OCI-LY7 (cell line): ENCODE measurements at regions not wholly inside any gene's neighbourhood (a gene's known extent, or its start where the extent isn't known, plus 50 kb on each side); places are given as distances from the start of the nearest gene placed in this dataset.
A peak's percentile ranks its signal among the peaks of the same experiment; 100 is the strongest.

ENCODE experiments used
- BruUV-seq: library from RNA; stranded (reverse); fragments of 400-500 nt; replicated peaks from 2 replicates; lab custom pipeline; 2021; lab: Mats Ljungman, UMichigan
- CTCF ChIA-PET: fragments of 300-600 bp; sonication (Branson Sonifier 250); formaldehyde crosslinking; loops from one replicate; lab custom pipeline; 2022; ENCODE audit warnings: antibody characterized with exemption; ENCODE audit not compliant: unreplicated experiment; lab: Charles Lee
- POLR2A ChIA-PET: fragments of 300-600 bp; sonication (Branson Sonifier 250); formaldehyde crosslinking; loops from one replicate; lab custom pipeline; 2022; ENCODE audit warnings: antibody characterized with exemption; lab: Charles Lee
- DNase-seq: peaks from one replicate; pipeline ENCODE4 v3.0.0-alpha.2; 2015; ENCODE audit warnings: low spot score
- H2AFZ ChIP-seq: fragments of 200-600 bp; sonication (generic), shearing (Covaris generic); 2 replicates; pipeline ENCODE4 v1.6.1; 2014; ENCODE audit warnings: mild to moderate bottlenecking, antibody characterized with exemption, low read length, moderate library complexity
- H3K27ac ChIP-seq: fragments of 200-600 bp; sonication (generic); 2 replicates; pipeline ENCODE4 v1.5.1; 2014; ENCODE audit warnings: mixed run types, low read depth, mild to moderate bottlenecking, moderate library complexity, low read length, inconsistent platforms; ENCODE audit not compliant: poor library complexity, severe bottlenecking
- H3K36me3 ChIP-seq: fragments of 200-600 bp; sonication (generic); 2 replicates; pipeline ENCODE4 v1.6.1; 2014; ENCODE audit warnings: mild to moderate bottlenecking, antibody characterized with exemption, low read length, moderate library complexity, mixed read lengths; ENCODE audit not compliant: insufficient read depth
- H3K4me1 ChIP-seq: fragments of 200-600 bp; sonication (generic); 2 replicates; pipeline ENCODE4 v1.5.1; 2014; ENCODE audit warnings: mild to moderate bottlenecking, low read length; ENCODE audit not compliant: insufficient read depth, poor library complexity, severe bottlenecking
- H3K4me2 ChIP-seq: fragments of 200-600 bp; sonication (generic); 2 replicates; pipeline ENCODE4 v1.6.1; 2014; ENCODE audit warnings: mild to moderate bottlenecking, low read length
- H3K4me3 ChIP-seq: fragments of 200-600 bp; sonication (generic); 2 replicates; pipeline ENCODE4 v1.5.1; 2014; ENCODE audit warnings: mild to moderate bottlenecking, low read depth, low read length; ENCODE audit not compliant: poor library complexity, severe bottlenecking
- H3K79me2 ChIP-seq: fragments of 200-600 bp; sonication (generic); 2 replicates; pipeline ENCODE4 v1.6.1; 2016; ENCODE audit warnings: low read depth, mild to moderate bottlenecking, low read length, moderate library complexity, mixed read lengths; ENCODE audit not compliant: insufficient read depth
- H3K9me2 ChIP-seq: fragments of 200-600 bp; sonication (generic); 2 replicates; pipeline ENCODE4 v1.6.1; 2016; ENCODE audit warnings: mild to moderate bottlenecking, low read length, mixed read lengths; ENCODE audit not compliant: insufficient read depth
- H3K9me3 ChIP-seq: fragments of 200-600 bp; sonication (generic); 2 replicates; pipeline ENCODE4 v1.6.1; 2014; ENCODE audit warnings: mild to moderate bottlenecking, mixed run types, low read length, mixed read lengths
- H4K20me1 ChIP-seq: fragments of 200-600 bp; sonication (generic); 2 replicates; pipeline ENCODE4 v1.6.1; 2014; ENCODE audit warnings: mild to moderate bottlenecking, antibody characterized with exemption, low read length, moderate library complexity, mixed read lengths; ENCODE audit not compliant: insufficient read depth
- EZH2phosphoT487 ChIP-seq: fragments of 200-600 bp; sonication (generic); IDR thresholded peaks from 2 replicates; pipeline ENCODE4 v1.6.1; 2018; ENCODE audit warnings: low read depth, borderline replicate concordance, mild to moderate bottlenecking, mixed run types, antibody characterized with exemption, low read length, moderate library complexity, mixed read lengths
- intact Hi-C: fragments of 100-400 bp; cut with micrococcal nuclease; formaldehyde crosslinking; loops from one replicate; pipeline ENCODE4 v1.10.0; 2022; ENCODE audit not compliant: unreplicated experiment
- TF ChIP-seq, protein P1 (sequence below): fragments of 200-600 bp; sonication (generic); conservative IDR thresholded peaks from 2 replicates; pipeline ENCODE4 v1.5.1; 2014; ENCODE audit warnings: mild to moderate bottlenecking, antibody characterized with exemption, low read length, moderate library complexity, mixed read lengths

DNA sequence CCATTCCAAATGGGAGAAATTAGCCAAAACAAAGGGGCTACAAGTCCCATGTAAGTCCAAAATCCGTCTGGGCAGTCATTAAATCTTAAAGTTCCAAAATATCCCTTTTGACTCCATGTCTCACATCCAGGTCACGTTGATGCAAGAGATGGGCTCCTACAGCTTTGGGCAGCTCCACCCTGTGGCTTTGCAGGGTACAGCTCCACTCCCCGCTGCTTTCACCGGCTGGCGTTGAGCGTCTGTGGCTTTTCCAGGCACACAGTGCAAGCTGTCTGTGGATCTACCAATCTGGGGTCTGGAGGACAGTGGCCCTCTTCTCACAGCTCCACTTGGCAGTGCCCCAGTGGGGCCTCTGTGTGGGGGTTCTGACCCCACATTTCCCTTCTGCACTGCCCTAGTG lies 130.2 kb downstream of the TPR start:
- 0 out of 2 replicates have a peak overlapping the region, but pooled peaks have one; percentile 13 for H3K4me2 ChIP-seq
- ChIA-PET CTCF (no interaction called here), POLR2A (interaction anchor here (1.0 kb wide), 2 partner anchors 11 to 26 kb away, joined by 3 to 4 read pairs; no protein-coding TSS in a partner anchor)
- H3K4me1 ChIP-seq = peaks cover 25% of the 10 kb centered on the region
- H3K27ac ChIP-seq = no peak overlapping the region
- TF ChIP-seq EZH2phosphoT487 = no peak
- TF ChIP-seq, protein P1, sequence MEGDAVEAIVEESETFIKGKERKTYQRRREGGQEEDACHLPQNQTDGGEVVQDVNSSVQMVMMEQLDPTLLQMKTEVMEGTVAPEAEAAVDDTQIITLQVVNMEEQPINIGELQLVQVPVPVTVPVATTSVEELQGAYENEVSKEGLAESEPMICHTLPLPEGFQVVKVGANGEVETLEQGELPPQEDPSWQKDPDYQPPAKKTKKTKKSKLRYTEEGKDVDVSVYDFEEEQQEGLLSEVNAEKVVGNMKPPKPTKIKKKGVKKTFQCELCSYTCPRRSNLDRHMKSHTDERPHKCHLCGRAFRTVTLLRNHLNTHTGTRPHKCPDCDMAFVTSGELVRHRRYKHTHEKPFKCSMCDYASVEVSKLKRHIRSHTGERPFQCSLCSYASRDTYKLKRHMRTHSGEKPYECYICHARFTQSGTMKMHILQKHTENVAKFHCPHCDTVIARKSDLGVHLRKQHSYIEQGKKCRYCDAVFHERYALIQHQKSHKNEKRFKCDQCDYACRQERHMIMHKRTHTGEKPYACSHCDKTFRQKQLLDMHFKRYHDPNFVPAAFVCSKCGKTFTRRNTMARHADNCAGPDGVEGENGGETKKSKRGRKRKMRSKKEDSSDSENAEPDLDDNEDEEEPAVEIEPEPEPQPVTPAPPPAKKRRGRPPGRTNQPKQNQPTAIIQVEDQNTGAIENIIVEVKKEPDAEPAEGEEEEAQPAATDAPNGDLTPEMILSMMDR = peak; percentile 68
- H2AFZ ChIP-seq = peak overlapping the region; percentile 59
- H3K79me2 ChIP-seq = no peaks in the 10 kb centered on the region
- intact Hi-C loops = no loop called here
- H3K36me3 ChIP-seq = no peaks in the 10 kb centered on the region
- 0 out of 2 replicates have a peak, but pooled peaks cover 5% of the 10 kb centered on the region for H3K9me3 ChIP-seq
- no peak overlapping the region for H3K4me3 ChIP-seq
- DNase-seq = peak; percentile 29
- BruUV-seq = no TSS peak
- H3K9me2 ChIP-seq = no peaks in the 10 kb centered on the region
- H4K20me1 ChIP-seq = no peaks in the 10 kb centered on the region
